ENCODE measurements at regions not wholly inside any gene's neighbourhood (a gene's known extent, or its start where the extent isn't known, plus 50 kb on each side); places are given as distances from the start of the nearest gene placed in this dataset.

DNA sequence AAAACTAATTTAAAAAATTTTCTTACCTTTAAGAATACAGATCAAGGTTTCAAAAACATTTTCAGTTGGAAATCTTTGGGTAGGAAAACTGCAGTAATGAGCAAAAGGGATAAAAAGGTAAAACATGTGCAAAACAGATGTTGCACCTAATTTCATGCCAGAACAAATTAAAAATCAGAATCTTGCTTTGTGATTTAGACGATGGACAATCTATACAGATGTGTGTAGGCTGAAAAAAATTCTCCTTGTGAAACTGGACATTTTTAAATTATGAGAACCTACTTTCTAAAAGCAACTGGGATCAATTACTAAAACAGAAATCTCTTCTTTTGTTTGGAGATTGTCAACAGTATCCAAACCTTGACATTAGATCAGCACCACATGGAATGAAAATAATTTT lies 183.2 kb upstream of the ITGA4 start:
- no peak for DNase-seq (ENCODE audit: low read depth in 1 of 2, low spot score in 1 of 2)
- in situ Hi-C loops (cut with HindIII; ENCODE audit: low pct_unique_long_range_greater_than_20kb, low sequenced_read_pairs) = no loop called here
- no peak for TF ChIP-seq JUND (IDR thresholded peaks at IDR 0.05; ENCODE audit: low read depth)

DNA sequence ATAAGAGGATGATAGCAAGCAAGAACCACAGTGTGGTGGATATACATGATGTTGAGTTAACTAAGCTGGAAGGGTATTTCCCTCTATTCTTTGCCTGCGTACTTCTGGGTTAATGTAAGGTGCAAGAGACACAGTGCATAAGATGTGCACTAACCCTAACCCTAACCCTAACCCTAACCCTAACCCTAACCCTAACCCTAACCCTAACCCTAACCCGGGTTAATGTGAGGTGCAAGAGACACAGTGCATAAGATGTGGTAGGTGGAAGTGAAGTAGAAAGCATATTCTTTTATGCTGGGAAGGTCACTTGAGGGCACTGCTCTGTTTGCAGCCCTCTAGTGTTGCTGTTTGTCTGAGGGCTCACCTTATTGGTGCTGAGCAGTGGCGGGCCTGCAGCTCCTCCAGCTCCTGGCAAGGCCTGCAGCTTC lies 181.5 kb upstream of the ITGA4 start:
- in situ Hi-C loops (cut with HindIII; ENCODE audit: low pct_unique_long_range_greater_than_20kb, low sequenced_read_pairs) = no loop called here
- TF ChIP-seq JUND (IDR thresholded peaks at IDR 0.05; ENCODE audit: low read depth) = no peak
- no peak for DNase-seq (ENCODE audit: low read depth in 1 of 2, low spot score in 1 of 2)

DNA sequence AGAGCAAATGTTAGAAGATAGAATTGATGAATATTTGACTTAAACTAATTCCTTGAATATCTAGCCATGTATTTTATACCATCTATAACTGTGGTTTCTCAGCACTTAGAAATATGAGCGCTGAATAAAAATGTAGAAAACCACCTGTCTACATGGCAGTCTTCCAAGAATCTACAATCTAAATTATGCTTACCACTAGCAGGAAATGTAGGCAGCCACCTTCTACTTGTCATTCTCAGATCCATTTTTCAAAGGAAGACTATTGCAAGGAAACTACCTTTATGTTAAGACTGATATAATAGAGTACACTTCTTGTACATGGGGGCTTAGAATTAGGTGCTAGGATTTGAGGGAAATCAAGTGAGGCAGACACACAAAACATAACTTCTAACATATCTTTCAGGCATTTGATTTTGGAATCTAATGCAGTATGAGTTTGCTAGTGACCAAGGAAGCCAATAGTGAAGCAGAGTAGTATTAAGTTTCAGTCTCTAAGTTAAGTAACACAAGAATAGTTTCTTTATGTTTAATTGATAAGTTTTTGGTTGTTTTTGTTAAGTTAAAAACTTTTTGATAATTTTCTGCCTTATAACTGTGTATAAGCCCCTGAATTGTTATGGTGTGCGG lies 175.9 kb upstream of the ITGA4 start:
- DNase-seq (ENCODE audit: low read depth in 1 of 2, low spot score in 1 of 2) = no peak
- no peak for TF ChIP-seq JUND (IDR thresholded peaks at IDR 0.05; ENCODE audit: low read depth)
- in situ Hi-C loops (cut with HindIII; ENCODE audit: low pct_unique_long_range_greater_than_20kb, low sequenced_read_pairs) = no loop called here

DNA sequence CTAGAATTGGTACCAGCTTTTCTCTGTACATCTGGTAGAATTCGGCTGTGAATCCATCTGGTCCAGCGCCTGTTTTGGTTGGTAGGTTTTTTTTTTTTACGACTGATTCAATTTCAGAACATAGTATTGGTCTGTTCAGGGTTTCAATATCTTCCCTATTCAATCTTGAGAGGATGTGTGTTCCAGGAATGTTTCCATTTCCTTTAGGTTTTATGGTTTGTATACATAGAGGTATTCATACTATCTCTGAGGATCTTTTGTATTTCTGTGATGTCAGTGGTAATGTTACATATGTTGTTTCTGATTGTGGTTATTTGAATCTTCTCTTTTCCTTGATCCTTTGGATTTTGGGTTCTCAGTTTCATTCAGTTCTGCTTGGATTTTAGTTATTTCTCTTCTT lies 172.1 kb upstream of the ITGA4 start:
- TF ChIP-seq JUND (IDR thresholded peaks at IDR 0.05; ENCODE audit: low read depth) = no peak
- in situ Hi-C loops (cut with HindIII; ENCODE audit: low pct_unique_long_range_greater_than_20kb, low sequenced_read_pairs) = no loop called here

DNA sequence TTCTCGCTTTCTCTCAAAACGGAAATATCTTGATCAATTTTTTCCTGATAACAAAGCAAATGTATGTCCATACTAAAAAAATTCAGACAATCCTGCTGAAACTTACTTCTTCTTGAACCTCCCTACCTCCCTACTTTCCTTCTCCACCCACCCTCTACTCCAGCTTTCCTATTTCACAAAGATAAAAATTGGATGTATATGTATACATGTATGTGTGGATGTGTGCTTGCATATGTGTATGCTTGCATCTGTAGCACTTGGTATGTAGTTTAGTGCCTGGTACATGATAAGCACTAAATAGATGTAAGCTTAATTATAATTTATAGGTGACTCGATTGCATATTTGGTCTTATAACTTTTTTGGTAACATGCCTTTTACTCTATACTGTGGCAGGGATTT lies 167.5 kb upstream of the ITGA4 start:
- TF ChIP-seq JUND (IDR thresholded peaks at IDR 0.05; ENCODE audit: low read depth) = no peak
- no peak for DNase-seq (ENCODE audit: low read depth in 1 of 2, low spot score in 1 of 2)
- in situ Hi-C loops (cut with HindIII; ENCODE audit: low pct_unique_long_range_greater_than_20kb, low sequenced_read_pairs) = no loop called here

More for the DNA sequence above, 172.1 kb upstream of the ITGA4 start:
- no peak for DNase-seq (ENCODE audit: low read depth in 1 of 2, low spot score in 1 of 2)

DNA sequence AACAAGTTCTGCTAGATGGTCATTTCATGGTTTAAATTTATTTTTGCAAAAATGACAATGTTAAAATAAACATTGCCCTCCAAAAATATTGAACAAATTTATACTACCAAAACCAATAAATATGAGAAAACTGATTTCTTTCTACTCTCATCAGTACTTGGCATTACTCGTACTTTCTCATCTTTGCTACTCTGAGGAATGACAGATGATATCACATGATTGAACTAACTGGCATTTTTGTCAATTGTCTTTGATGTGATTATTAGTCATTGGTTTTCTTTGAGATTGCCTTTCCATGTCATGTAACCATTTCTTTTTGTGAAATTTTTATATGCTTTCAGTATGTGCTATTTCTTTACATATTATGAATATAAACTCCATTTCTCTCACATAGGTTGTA lies 167.0 kb upstream of the ITGA4 start:
- in situ Hi-C loops (cut with HindIII; ENCODE audit: low pct_unique_long_range_greater_than_20kb, low sequenced_read_pairs) = no loop called here
- no peak for DNase-seq (ENCODE audit: low read depth in 1 of 2, low spot score in 1 of 2)
- no peak for TF ChIP-seq JUND (IDR thresholded peaks at IDR 0.05; ENCODE audit: low read depth)

DNA sequence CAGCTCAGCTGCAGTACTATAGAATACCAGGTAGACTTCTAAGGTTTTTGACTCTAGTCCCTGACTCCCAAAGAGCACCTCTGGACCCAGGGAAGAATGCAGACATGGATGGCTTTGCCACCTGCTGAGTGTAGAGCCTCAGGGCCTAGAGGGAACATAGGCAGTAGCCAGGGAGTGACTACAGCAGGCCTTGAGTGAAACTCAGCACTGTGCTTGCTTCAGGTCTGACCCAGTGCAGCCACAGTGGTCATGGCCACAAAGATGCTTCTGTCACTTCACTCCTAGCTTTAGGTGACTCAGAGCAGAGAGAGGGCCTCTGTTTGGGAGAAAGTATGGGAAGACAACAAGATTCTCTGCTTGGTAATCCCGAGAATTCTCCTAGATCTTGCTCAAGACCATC lies 162.2 kb upstream of the ITGA4 start:
- no peak for TF ChIP-seq JUND (IDR thresholded peaks at IDR 0.05; ENCODE audit: low read depth)
- in situ Hi-C loops (cut with HindIII; ENCODE audit: low pct_unique_long_range_greater_than_20kb, low sequenced_read_pairs) = no loop called here
- no peak for DNase-seq (ENCODE audit: low read depth in 1 of 2, low spot score in 1 of 2)

DNA sequence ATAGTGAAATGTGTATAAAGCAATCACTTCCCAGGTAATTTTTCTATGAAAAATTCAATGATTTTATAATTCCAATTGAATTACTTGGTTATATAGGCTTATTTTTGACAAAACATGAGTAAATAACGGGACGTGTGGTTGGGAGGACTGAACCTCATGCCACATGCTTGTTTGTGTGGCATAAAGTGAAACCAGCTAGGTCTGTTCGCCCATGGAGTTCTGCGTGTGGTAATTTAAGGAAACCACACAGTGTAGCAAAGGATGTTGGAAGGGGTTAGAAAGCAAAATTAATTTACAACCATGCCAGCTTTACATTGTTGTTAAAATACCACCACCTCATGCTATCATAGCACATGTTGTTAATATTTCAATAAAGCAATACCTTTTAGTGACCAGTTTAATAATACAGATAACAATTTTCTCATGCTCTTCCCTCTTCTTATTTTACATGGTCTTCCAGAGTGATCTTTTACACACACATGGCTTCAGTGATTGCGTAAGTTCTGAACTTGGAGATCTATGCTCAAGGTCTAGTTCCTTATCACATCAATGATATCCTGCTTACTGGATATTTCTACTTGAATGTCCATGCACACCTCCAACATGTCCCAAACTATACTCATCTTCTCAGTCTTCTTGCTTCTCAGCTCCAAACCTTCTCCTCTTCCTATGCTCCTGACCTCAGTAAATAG lies 156.4 kb upstream of the ITGA4 start:
- TF ChIP-seq JUND (IDR thresholded peaks at IDR 0.05; ENCODE audit: low read depth) = no peak
- DNase-seq (ENCODE audit: low read depth in 1 of 2, low spot score in 1 of 2) = no peak
- in situ Hi-C loops (cut with HindIII; ENCODE audit: low pct_unique_long_range_greater_than_20kb, low sequenced_read_pairs) = no loop called here

DNA sequence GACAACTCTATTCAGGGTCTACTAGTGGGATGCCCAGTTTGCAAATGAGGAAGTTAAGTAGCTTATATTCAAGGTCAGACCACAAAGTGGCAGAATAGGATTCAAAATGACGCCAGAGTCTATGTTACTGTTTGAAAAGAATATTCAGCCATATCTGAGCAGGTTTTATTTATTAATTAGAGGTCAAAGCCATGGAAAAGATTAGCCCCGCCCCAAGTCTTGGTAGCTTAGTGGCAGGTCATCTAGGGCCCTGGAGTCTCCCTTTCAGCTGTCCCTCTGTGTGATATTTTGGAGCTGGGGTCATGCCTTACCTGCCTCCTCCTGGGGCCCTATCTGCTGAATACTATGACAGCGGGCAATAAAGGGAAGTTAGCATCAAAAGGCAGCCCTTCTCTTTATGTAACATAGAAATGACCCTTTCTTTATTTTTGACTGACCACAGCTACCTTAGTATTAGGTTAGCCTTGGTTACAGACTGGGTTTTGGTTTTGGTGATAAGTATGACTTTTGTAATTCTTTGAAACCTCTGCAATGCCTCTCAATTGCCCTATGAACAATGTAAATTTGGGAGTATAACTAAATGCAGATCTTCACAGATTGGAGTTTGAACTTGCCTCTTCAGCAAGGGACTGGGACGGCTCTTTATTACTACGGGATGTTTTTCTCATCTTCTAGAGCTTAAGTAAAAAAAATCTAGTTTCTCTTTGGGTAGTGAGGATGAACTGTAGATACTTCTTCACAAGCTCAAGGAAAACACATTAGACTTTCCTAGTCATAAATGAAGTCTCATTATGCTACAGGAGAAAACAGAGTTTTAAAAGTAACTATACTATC lies 153.0 kb upstream of the ITGA4 start:
- DNase-seq (ENCODE audit: low read depth in 1 of 2, low spot score in 1 of 2) = no peak
- in situ Hi-C loops (cut with HindIII; ENCODE audit: low pct_unique_long_range_greater_than_20kb, low sequenced_read_pairs) = no loop called here
- no peak for TF ChIP-seq JUND (IDR thresholded peaks at IDR 0.05; ENCODE audit: low read depth)

DNA sequence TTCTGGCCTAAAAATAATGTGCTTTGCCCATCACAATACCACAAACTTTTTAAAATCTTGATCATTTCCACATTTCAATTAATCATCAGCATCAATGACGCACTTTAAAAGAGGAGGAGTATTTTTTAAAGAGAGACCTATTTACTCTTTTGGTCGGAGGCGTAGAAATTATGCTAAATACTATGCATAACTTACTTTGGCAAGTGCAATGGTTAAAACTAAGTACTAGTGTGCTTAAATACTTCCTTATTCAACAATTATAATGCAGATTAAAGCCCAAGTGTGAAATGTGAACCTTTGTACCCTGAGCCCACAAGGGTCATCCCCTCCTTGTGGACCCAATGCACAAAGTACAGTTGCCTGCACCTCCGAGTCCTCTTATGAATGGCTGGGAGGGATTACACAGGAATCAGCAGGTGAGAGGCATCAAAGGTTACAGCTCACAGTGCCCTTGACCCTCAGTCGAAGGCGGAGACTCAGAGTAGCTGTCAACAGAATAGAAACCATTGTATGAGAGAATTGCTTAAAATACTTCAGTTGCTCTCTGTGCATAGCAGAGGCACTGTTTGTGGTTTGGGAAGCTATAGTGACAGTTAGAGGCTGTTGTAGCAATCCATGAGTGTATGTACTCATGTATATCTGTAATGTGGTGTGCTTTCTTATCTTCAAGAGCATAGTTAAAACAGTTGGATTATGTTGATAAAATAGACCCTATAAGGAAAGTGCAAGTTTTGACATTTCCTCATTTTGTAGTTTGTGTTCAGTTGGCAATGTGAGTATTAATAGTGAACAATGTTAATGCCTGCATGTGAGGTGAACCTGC lies 151.7 kb upstream of the ITGA4 start:
- TF ChIP-seq JUND (IDR thresholded peaks at IDR 0.05; ENCODE audit: low read depth) = no peak
- in situ Hi-C loops (cut with HindIII; ENCODE audit: low pct_unique_long_range_greater_than_20kb, low sequenced_read_pairs) = no loop called here
- no peak for DNase-seq (ENCODE audit: low read depth in 1 of 2, low spot score in 1 of 2)

DNA sequence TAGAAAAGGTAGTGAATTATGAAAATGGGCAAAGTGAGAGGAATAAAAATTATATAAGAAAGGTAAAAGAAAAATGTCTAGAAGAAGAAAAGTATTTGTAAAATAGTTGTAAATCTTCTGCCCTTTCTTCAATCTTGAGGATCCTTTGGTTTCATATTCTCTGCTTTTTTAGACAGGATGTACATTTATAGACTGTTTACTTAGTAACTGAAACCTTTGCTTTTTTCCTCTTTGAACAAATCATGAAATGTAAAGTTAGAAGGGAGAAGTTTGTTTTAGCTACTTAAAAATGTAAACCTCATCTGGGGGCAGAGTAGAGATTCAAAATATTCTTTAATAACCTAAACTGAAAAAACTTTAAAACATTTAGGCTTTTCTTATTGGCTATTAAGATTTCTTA lies 150.4 kb upstream of the ITGA4 start:
- no peak for TF ChIP-seq JUND (IDR thresholded peaks at IDR 0.05; ENCODE audit: low read depth)
- in situ Hi-C loops (cut with HindIII; ENCODE audit: low pct_unique_long_range_greater_than_20kb, low sequenced_read_pairs) = no loop called here
- no peak for DNase-seq (ENCODE audit: low read depth in 1 of 2, low spot score in 1 of 2)

DNA sequence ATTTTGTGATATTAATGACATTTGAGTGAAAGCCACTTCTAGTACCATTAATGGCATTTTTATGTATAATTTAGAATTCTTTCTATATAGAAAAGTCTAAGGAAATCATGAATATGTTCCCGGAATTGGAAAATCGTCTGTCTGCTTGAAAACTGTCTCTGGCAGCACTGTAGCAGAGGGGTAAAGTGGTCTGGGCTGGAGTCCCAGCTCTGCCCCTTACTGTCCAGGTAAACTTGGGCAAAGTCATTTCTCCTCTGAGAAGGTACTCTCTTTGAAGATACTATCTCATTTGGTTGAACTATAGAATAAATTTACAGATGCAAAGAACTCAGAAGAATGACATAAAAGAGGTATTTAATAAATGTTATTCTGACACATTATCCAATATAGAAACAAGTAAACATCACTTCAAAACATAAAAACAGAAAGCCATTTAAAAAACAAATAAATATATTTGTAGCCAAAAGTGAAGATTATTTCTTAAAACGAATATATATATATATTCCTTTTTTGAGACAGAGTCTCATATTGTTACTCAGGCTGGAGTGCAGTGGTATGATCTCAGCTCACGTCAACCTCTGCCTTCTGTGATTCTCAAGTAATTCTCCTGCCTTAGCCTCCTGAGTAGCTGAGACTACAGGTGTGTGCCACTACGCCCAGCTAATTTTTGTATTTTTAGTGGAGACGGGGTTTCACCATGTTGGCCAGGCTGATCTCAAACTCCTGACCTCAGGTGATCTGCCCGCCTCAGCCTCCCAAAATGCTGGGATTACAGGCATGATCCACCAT lies 149.8 kb upstream of the ITGA4 start:
- in situ Hi-C loops (cut with HindIII; ENCODE audit: low pct_unique_long_range_greater_than_20kb, low sequenced_read_pairs) = no loop called here
- DNase-seq (ENCODE audit: low read depth in 1 of 2, low spot score in 1 of 2) = no peak
- TF ChIP-seq JUND (IDR thresholded peaks at IDR 0.05; ENCODE audit: low read depth) = no peak
